ENCODE measurements at regions not wholly inside any gene's neighbourhood (a gene's known extent, or its start where the extent isn't known, plus 50 kb on each side); places are given as distances from the start of the nearest gene placed in this dataset.

DNA sequence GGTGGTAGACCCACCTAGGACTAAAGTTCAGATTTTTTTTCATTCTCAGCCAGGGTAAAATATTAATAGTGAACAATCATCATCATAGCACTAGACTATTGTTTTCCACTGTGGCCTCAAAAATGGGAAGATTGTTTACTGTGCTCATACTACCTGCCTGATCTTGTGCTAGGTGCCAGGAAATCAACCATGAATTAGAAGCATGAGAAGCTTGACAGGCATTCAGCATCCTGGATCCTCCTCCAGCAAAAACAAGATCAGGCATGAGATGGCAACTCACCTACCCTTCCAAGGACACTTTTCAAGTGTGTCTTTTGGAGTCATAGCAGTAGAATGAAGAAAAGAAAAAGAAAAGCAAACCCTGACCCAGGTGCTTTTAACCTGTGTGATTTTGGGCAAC, 174.2 kb downstream of the CYLD start:
- CTCF ChIA-PET: no interaction called here
- TF ChIP-seq, protein P1, sequence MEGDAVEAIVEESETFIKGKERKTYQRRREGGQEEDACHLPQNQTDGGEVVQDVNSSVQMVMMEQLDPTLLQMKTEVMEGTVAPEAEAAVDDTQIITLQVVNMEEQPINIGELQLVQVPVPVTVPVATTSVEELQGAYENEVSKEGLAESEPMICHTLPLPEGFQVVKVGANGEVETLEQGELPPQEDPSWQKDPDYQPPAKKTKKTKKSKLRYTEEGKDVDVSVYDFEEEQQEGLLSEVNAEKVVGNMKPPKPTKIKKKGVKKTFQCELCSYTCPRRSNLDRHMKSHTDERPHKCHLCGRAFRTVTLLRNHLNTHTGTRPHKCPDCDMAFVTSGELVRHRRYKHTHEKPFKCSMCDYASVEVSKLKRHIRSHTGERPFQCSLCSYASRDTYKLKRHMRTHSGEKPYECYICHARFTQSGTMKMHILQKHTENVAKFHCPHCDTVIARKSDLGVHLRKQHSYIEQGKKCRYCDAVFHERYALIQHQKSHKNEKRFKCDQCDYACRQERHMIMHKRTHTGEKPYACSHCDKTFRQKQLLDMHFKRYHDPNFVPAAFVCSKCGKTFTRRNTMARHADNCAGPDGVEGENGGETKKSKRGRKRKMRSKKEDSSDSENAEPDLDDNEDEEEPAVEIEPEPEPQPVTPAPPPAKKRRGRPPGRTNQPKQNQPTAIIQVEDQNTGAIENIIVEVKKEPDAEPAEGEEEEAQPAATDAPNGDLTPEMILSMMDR (IDR thresholded peaks at IDR 0.05; ENCODE audit: insufficient read depth, low read depth, low read length): no peak
- Histone ChIP-seq H3K36me3 (ENCODE audit: control insufficient read depth, insufficient read depth, low read length) (no peaks in the 10 kb centered on the region), H3K4me3 (ENCODE audit: low read depth, low read length) (no peak overlapping the region), H3K27me3 (ENCODE audit: control insufficient read depth, insufficient read depth, low read length) (no peaks in the 10 kb centered on the region)
- no peak for DNase-seq (ENCODE audit: low read depth)
- POLR2A ChIA-PET: no interaction called here

DNA sequence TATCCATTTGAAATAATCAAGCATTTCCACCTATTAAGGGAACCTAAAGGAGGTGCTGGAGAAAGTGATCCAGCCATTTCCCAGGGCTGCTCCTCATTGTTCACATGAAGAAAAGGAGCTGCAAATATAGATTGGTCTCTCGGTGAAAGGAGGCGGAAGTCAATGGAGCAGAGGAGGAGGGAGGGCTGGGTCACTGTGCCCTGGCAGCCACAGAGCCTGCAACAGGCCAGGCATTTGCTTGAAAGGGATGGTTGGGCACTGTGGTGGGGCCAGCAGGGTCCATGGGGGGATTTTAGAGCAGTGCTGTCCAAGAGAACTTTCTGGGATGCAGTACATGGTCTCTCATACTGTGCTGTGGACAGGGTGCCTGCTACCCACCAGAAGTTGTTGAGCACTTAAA, 173.2 kb downstream of the CYLD start:
- DNase-seq (ENCODE audit: low read depth): no peak
- ChIA-PET CTCF (no interaction called here), POLR2A (no interaction called here)
- Histone ChIP-seq H3K27me3 (ENCODE audit: control insufficient read depth, insufficient read depth, low read length) (no peaks in the 10 kb centered on the region), H3K4me3 (ENCODE audit: low read depth, low read length) (no peak overlapping the region), H3K36me3 (ENCODE audit: control insufficient read depth, insufficient read depth, low read length) (no peaks in the 10 kb centered on the region)
- TF ChIP-seq, protein P1 (IDR thresholded peaks at IDR 0.05; ENCODE audit: insufficient read depth, low read depth, low read length): no peak

DNA sequence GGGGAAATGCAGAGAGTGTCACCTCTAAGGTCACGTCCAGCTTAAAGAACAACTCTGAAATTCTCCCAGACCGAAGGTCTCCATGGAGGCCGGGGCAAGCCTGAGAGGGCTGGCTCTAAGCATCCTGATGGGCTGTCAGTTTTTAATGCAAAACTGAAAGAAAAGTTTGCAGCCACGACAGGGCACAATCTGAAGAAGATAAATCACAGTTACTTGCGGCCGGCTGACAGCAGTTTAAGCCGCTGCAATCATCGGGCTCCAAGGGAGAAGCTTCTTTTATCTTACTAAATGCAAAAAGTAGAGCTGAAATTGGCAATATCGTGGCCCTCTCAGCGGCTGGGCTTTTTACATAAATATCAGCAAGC, 168.8 kb downstream of the CYLD start:
- H3K4me3 ChIP-seq (ENCODE audit: low read depth, low read length): no peak overlapping the region
- ChIA-PET POLR2A (no interaction called here), CTCF (no interaction called here)
- TF ChIP-seq, protein P1 (IDR thresholded peaks at IDR 0.05; ENCODE audit: insufficient read depth, low read depth, low read length): no peak
- no peak for DNase-seq (ENCODE audit: low read depth)
- no peaks in the 10 kb centered on the region for H3K27me3 ChIP-seq (ENCODE audit: control insufficient read depth, insufficient read depth, low read length)
- H3K36me3 ChIP-seq (ENCODE audit: control insufficient read depth, insufficient read depth, low read length): no peaks in the 10 kb centered on the region

DNA sequence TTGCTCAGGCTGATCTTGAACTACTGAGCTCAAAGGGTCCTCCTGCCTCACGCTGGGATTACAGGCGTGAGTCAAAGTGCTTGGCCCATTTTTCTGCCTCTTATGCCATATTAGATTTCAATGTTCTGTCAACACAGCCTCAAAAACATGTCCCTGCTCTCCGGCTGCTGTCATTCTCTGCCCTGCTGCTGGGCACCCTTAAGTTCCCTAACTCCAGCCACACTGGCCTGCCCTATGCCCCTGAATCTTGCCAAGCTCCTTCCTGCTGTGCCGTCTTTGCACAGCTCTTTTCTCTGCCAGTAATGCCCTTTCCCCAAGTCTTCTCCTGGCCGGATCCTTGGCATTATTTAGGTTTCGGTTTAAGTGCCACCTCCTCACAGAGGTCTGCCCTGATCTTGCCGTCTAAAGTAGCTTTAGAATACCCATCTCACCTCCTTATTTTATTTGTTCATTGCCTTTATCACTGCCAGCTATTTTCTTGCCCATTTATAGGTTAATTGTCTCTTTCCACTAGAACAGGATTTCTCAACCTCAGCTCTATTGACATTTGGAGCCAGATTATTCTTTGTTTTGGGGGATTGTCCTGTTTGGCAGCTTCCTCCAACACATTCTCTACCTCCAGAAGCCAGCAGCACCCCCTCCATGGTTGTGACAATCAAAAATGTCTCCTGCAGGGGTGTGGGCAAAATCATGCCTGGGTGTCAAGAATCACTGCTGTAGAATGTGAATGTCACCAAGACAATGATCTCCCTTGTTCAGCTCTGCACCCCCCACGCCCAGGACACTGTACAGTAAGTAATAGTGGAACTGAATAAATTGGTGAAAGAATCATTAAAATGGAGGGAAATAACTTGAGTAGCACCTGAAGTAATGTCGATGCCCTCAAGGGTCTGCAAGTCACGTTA, 168.2 kb downstream of the CYLD start:
- CTCF ChIA-PET: no interaction called here
- DNase-seq (ENCODE audit: low read depth): no peak
- H3K36me3 ChIP-seq (ENCODE audit: control insufficient read depth, insufficient read depth, low read length): no peaks in the 10 kb centered on the region
- no peaks in the 10 kb centered on the region for H3K27me3 ChIP-seq (ENCODE audit: control insufficient read depth, insufficient read depth, low read length)
- TF ChIP-seq, protein P1 (IDR thresholded peaks at IDR 0.05; ENCODE audit: insufficient read depth, low read depth, low read length): no peak
- POLR2A ChIA-PET: no interaction called here
- H3K4me3 ChIP-seq (ENCODE audit: low read depth, low read length): no peak overlapping the region

DNA sequence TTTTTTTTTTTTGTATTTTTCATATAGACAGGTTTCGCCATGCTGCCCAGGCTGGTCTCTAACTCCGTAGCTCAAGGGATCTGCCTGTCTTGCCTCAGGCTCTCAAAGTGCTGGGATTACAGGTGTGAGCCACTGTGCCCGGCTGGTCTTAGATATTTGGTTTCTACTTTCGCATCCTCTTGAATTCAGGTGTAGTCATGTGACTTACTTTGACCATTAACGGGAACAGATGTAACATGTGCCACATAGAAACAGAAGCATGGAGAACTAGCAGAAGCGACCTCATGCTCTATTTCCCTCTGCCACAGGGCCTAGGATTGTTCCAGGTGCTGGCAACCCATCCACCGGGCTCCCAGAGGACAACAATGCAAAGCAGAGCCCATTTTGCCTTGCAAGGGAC, 166.6 kb downstream of the CYLD start:
- H3K4me3 ChIP-seq (ENCODE audit: low read depth, low read length): no peak overlapping the region
- ChIA-PET CTCF (no interaction called here), POLR2A (no interaction called here)
- DNase-seq (ENCODE audit: low read depth): no peak
- no peaks in the 10 kb centered on the region for H3K27me3 ChIP-seq (ENCODE audit: control insufficient read depth, insufficient read depth, low read length)
- TF ChIP-seq, protein P1 (IDR thresholded peaks at IDR 0.05; ENCODE audit: insufficient read depth, low read depth, low read length): no peak
- no peaks in the 10 kb centered on the region for H3K36me3 ChIP-seq (ENCODE audit: control insufficient read depth, insufficient read depth, low read length)
